Natural killer cell (primary cell): ENCODE measurements at regions not wholly inside any gene's neighbourhood (a gene's known extent, or its start where the extent isn't known, plus 50 kb on each side); places are given as distances from the start of the nearest gene placed in this dataset.

Experiments used
- ATAC-seq, 3 donors: fragments of 150-1000 bp in 2 of 3; fragments of 200-7000 bp in 1 of 3; cut with Tn5 transposase; 1 replicate in 1 of 3; 2 replicates in 2 of 3; pipeline ENCODE4 v1.10.0; 2021; ENCODE audit warnings: mild to moderate bottlenecking in 2 of 3, moderate library complexity in 2 of 3
- DNase-seq, 2 donors: peaks; one replicate each; pipeline versions ENCODE4 v3.0.0 to v3.0.0-alpha.2; 2013 to 2021; ENCODE audit warnings: mixed read lengths in 1 of 2
- H3K27ac ChIP-seq: one replicate; pipeline ENCODE4 v1.5.1; 2013; ENCODE audit warnings: mild to moderate bottlenecking, low read length
- H3K27me3 ChIP-seq: one replicate; pipeline ENCODE4 v1.6.1; 2013; ENCODE audit warnings: low read length; ENCODE audit not compliant: control insufficient read depth, insufficient read depth
- H3K36me3 ChIP-seq: one replicate; pipeline ENCODE4 v1.6.1; 2013; ENCODE audit warnings: low read length; ENCODE audit not compliant: control insufficient read depth, insufficient read depth
- H3K4me1 ChIP-seq: one replicate; pipeline ENCODE4 v1.6.1; 2013; ENCODE audit warnings: low read length; ENCODE audit not compliant: control insufficient read depth, insufficient read depth
- H3K4me3 ChIP-seq: one replicate; pipeline ENCODE4 v1.5.1; 2013; ENCODE audit warnings: low read length
- H3K9me3 ChIP-seq: one replicate; pipeline ENCODE4 v1.6.1; 2013; ENCODE audit warnings: low read length; ENCODE audit not compliant: control insufficient read depth, insufficient read depth
- H3K27ac Mint-ChIP-seq, 2 donors: one replicate each; pipeline ENCODE4 v1.8.0; 2022; ENCODE audit warnings: mild to moderate bottlenecking in 2 of 2, mixed read lengths in 2 of 2, moderate library complexity in 1 of 2
- H3K27me3 Mint-ChIP-seq, 2 donors: one replicate each; pipeline ENCODE4 v1.8.0; 2022; ENCODE audit warnings: low read depth in 2 of 2, mixed read lengths in 2 of 2
- H3K36me3 Mint-ChIP-seq: one replicate; pipeline ENCODE4 v1.8.0; 2022; ENCODE audit warnings: mixed read lengths
- H3K4me1 Mint-ChIP-seq, 2 donors: one replicate each; pipeline ENCODE4 v1.8.0; 2022; ENCODE audit warnings: mixed read lengths in 2 of 2
- H3K4me3 Mint-ChIP-seq: one replicate; pipeline ENCODE4 v1.8.0; 2022; ENCODE audit warnings: mild to moderate bottlenecking, moderate library complexity, mixed read lengths
- H3K9me3 Mint-ChIP-seq, 2 donors: one replicate each; pipeline ENCODE4 v1.8.0; 2022; ENCODE audit warnings: mixed read lengths in 2 of 2
- CTCF ChIP-seq: fragments of 200-600 bp; IDR thresholded peaks from one replicate; pipeline ENCODE4 v1.8.0; 2022; ENCODE audit warnings: antibody characterized with exemption
- WGBS: methylation state at CpG from one replicate; pipeline ENCODE4 v1.1.7; 2013; ENCODE audit warnings: missing lambda C conversion rate; ENCODE audit not compliant: insufficient coverage; 5-methylcytosine and 5-hydroxymethylcytosine counted together
- intact Hi-C: fragments of 100-400 bp; cut with micrococcal nuclease; formaldehyde crosslinking; loops from one replicate; pipeline ENCODE4 v1.14.2; 2022

- TF ChIP-seq CTCF: no peak
- DNase-seq (no peak), ATAC-seq (no peak)
- Histone ChIP-seq H3K4me1 (no peaks in the 10 kb centered on the region), H3K9me3 (no peaks in the 10 kb centered on the region), H3K36me3 (no peaks in the 10 kb centered on the region), H3K27ac (no peak overlapping the region), H3K27me3 (no peaks in the 10 kb centered on the region), H3K4me3 (no peak overlapping the region)
- no peaks in the 10 kb centered on the region for H3K36me3 Mint-ChIP-seq
- H3K4me3 Mint-ChIP-seq: no peak overlapping the region
- no peak overlapping the region for H3K27ac Mint-ChIP-seq
- no peaks in the 10 kb centered on the region for H3K4me1 Mint-ChIP-seq
- intact Hi-C loops: no loop called here
- H3K9me3 Mint-ChIP-seq: no peaks in the 10 kb centered on the region
- H3K27me3 Mint-ChIP-seq: peaks cover 5 to 8% of the 10 kb centered on the region in 2 donors
- WGBS: 8% methylated on average over 1 of the region's 2 CpGs
These were observed 136.6 kb upstream of the RARB start for GRCh38 chr3:25291481-25291905.

- no peak for ATAC-seq
- Histone ChIP-seq H3K9me3 (no peaks in the 10 kb centered on the region), H3K27ac (no peak overlapping the region), H3K36me3 (no peaks in the 10 kb centered on the region), H3K4me1 (no peaks in the 10 kb centered on the region), H3K27me3 (no peaks in the 10 kb centered on the region), H3K4me3 (no peak overlapping the region)
- intact Hi-C loops: no loop called here
- Mint-ChIP-seq H3K36me3 (no peaks in the 10 kb centered on the region), H3K27me3 (peaks cover 5 to 8% of the 10 kb centered on the region in 2 donors), H3K9me3 (no peaks in the 10 kb centered on the region), H3K27ac (no peak overlapping the region), H3K4me1 (no peaks in the 10 kb centered on the region), H3K4me3 (no peak overlapping the region)
- TF ChIP-seq CTCF: no peak
- DNase-seq: no peak
- WGBS: 57% methylated on average over 3 of the region's 3 CpGs
These were observed 136.0 kb upstream of the RARB start for GRCh38 chr3:25292036-25292435.

GRCh38 chr3:25292595-25292994 lies 135.5 kb upstream of the RARB start:
- H3K4me1 ChIP-seq: no peaks in the 10 kb centered on the region
- intact Hi-C loops: no loop called here
- Mint-ChIP-seq H3K4me3 (no peak overlapping the region), H3K4me1 (no peaks in the 10 kb centered on the region), H3K9me3 (no peaks in the 10 kb centered on the region), H3K27me3 (peaks cover 5 to 8% of the 10 kb centered on the region in 2 donors), H3K36me3 (no peaks in the 10 kb centered on the region), H3K27ac (no peak overlapping the region)
- no peak for DNase-seq
- H3K4me3 ChIP-seq: no peak overlapping the region
- H3K36me3 ChIP-seq: no peaks in the 10 kb centered on the region
- H3K27ac ChIP-seq: no peak overlapping the region
- no peaks in the 10 kb centered on the region for H3K9me3 ChIP-seq
- no peaks in the 10 kb centered on the region for H3K27me3 ChIP-seq
- 88% methylated on average over 6 of the region's 6 CpGs for WGBS
- ATAC-seq: no peak
- no peak for TF ChIP-seq CTCF

- no peak overlapping the region for H3K27ac ChIP-seq
- no peak overlapping the region for H3K4me3 Mint-ChIP-seq
- ATAC-seq (no peak), DNase-seq (no peak)
- H3K36me3 Mint-ChIP-seq: no peaks in the 10 kb centered on the region
- 90% methylated on average over 5 of the region's 5 CpGs for WGBS
- no peaks in the 10 kb centered on the region for H3K27me3 ChIP-seq
- H3K4me3 ChIP-seq: no peak overlapping the region
- no peaks in the 10 kb centered on the region for H3K9me3 Mint-ChIP-seq
- no peaks in the 10 kb centered on the region for H3K9me3 ChIP-seq
- peaks cover 5 to 8% of the 10 kb centered on the region in 2 donors for H3K27me3 Mint-ChIP-seq
- H3K4me1 ChIP-seq: no peaks in the 10 kb centered on the region
- intact Hi-C loops: no loop called here
- H3K36me3 ChIP-seq: no peaks in the 10 kb centered on the region
- H3K4me1 Mint-ChIP-seq: no peaks in the 10 kb centered on the region
- H3K27ac Mint-ChIP-seq: no peak overlapping the region
- no peak for TF ChIP-seq CTCF
These were observed 134.3 kb upstream of the RARB start for GRCh38 chr3:25293736-25294135.
